Activated CD8-positive, alpha-beta memory T cell treated with anti-CD3 and anti-CD28 coated beads for 48 hours (primary cell): ENCODE measurements at regions not wholly inside any gene's neighbourhood (a gene's known extent, or its start where the extent isn't known, plus 50 kb on each side); places are given as distances from the start of the nearest gene placed in this dataset.

Experiments used
- DNase-seq, 3 experiments: peaks; one replicate each; pipeline ENCODE4 v3.0.0-alpha.2; 2020; ENCODE audit warnings: low read depth in 2 of 3, low spot score in 2 of 3

DNA sequence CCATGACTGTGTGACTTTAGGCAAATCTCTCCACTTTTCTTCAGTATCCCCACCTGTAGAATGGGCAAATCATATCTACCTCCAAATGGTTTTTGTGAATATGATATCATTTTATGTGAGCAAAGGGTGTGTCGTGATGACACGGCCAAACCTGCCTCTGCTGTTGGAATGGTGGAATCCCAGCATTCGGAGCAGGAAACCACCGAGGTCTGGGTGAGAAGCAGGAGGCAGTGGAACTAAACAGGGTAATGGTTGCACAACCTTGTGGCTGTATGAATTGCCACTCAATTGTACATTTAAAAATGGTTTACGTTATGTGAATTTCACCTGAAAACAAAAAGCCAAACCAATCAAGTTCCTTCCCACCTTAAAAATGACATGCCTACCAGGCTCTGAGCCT lies 131.4 kb upstream of the ZMIZ1 start:
- DNase-seq, result no peak

DNA sequence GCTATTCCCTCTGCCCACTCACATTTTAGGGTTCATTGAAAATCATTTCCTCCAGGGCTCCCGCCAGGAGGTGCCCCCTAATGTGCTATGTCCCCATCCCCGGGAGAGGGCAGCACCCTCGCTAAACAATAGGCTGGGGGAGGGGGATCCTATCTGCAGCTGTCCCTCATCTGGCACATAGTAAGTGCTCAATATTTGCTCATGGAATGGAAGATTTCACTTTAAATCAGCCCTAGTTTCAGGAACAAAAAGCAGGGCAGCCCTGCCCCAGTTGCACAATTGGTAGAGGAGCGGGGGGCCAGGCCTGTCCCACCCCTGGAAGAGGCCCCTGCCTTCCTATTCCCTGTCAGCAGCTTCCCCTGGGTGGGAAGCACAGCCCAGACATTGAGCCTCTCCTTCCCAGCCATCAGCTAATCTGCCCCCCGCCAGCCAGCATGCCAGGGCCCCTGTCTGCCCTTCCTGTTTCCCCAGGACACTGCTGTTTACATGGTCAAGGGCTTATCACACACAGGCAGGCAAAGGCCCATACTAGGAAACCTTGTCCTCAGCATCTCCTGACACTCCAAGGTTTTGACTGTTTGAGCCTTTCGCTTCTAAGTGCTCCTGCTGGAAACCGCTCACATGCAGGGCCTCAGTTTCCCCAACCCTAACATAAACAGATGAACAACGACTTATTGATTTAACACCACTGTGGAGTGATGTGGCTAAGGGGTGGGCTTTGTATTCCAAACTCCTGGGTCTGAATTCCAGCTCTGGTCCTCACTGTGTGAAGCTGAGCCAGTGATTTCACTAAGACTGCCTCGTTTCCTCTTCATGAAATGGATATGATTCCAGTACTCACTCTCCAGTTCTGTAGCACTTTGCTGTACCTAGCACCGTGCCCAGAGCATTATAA lies 130.7 kb upstream of the ZMIZ1 start:
- DNase-seq, result no peak

DNA sequence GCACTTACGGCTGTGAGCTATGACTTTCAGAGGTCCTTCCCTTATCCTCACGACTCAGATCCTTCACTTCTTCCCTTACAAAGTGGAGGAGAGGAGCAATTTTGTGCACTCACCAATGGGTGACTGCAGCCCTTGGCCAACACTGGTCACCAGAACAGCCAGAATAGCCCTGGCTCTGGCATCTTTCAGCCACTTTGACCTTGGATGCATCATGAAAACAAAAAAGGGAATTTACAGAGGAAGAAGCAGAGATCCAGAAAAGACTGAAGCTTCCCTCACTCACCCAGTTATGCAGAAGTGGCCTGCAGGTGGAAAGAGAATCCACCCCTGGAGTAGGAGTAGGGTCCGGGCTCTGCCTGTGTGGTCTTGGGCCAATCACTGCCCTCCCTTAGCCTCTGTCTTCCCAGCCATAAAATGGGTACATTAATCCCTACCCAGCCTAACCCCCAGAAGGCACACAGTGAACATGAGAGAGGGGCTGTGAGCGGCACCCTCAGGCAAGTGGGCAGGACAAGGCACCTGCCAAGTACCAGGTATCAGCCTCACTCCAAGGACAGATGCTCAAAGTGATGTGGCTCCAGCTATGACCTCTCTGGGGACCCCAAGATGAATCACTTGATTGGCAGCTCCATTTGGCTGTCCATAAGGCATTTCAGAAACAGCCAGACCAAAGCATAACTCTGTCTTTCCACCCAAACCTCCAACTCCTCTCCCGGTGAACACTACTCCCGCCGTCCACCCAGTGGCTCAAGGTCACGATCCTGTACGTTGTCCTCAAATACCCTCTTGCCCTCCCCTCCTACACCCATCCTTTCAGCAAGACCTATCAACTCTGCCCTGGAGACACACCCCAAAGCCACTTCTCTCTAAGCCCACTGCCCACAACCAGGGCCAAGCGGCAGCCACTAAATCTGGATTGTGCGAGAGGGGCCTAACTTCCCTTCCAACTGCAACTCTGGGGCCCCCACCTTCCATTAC lies 129.8 kb upstream of the ZMIZ1 start:
- no peak for DNase-seq

DNA sequence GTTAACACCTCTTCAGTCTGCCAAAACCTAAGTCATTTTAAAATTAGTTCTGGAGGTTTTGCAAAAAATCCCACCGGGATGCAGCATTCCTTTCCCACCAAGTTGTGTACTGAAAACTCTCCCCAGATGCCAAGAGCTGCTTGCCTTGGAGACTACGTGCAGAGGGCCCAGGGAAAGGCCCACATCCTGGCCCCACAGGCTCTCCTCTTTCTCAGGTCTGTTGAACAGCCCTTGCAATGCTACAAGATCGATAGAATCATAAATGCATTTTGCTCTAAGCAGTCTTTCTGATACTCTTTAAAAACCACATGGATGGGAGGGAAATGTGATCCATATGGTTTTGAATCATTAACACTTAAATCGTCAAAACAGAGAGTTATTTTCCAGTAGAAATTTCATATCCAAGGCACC lies 126.7 kb upstream of the ZMIZ1 start:
- no peak for DNase-seq

DNA sequence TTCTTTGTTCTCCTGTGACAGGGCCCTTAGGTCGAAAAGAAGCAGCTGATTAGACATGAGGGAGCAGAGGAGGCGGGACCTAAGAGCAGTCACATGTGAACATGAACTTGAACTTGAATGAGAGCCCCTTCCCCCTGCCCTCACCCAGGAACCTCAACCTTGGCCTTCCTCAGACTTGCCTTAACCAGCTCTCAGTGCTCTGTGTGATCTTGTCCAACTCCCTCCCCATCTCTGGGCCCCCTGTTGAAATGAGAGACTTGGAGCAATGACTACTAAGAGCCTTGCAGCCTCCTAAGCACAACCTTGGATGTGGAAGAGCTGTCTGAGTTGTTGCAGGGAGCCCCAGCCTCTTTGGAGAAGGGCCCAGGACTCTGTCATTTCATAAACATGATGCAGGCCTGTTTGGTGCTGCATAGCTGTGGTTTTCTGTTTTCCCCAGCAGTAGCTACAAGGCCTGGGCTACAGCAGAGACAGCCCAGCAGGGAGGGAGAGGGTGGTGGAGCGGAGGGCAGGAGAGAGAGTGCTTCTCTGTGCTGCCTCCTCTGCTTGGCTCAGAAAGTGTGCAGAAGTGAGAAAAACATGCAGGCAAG lies 123.9 kb upstream of the ZMIZ1 start:
- no peak for DNase-seq

DNA sequence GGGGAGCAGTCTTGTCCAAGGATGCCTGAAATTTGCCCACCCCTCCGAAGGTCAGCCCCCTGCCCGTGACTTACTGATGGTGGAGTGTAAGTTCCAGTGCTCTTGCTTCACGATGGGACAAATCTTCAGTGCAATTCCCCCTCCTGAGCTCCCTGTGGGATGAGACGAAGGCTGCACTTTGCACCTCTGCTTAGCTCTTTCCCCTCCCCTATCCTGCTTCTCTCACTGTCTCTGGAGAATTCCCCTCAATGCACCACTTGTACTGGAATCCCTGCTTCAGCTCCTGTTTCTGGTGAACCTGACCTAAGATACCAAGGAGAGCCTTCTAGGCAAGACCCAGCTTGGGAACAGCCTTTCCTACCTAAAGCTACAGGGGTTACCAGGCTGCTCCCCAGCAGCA lies 122.9 kb upstream of the ZMIZ1 start:
- DNase-seq, result no peak

DNA sequence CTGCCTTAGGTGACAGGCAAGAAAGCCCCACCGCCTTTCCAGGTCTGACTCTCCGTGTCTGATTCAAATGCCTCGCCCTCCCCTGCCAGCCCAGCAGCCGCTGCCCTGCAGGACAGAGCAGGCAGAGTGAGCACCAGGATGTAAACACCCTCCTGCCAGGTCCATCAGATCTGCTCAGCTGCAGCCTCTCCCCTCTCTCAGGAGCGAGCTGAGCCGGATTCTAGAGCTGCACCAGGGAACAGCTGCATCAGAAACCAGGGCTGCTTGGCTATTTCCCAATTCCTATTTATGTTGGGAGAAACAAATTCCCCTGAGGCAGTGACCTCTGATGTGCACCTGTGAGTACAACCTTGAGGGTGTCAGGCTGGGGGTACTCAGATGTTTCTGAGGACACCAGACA lies 121.5 kb upstream of the ZMIZ1 start:
- DNase-seq, result no peak

DNA sequence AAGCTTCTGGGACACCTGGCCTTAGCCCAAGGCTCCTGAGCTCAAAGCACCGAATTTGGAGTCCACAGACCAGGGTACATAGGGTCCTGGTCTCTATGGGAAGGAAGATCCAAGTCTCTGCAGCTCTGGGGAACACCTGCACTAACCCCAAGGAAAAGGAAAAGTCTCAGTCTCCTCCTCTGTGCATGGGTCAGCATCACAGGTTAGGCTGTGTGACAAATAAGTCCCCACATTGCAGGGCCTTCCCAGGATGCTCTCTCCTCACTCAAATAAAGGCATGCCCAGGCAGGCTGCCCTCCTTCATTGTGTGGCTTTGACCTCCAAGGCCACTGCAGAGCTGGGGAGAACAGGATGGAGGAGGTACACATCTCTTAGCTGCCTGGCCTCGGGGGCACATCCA lies 121.0 kb upstream of the ZMIZ1 start:
- DNase-seq, result no peak

DNA sequence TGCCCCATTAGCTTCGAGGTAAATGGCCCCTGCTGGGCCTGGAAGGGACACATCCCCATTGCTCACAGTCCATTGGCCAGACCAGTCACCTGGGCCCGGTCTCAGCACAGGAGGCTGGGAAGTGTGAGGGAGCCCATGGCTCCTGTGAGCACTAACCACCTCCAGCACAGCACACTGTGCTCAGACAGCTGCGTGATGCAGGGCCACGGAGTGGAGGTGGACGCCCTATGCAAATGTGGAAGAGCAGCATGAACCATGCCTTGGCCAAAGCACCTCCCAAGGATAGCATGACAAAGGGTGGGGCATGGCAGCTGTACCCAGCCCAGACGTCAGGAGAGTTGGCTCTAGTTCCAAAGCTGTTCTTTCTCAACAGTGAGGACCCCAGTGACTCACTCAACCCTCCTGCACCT lies 120.1 kb upstream of the ZMIZ1 start:
- DNase-seq, result no peak

DNA sequence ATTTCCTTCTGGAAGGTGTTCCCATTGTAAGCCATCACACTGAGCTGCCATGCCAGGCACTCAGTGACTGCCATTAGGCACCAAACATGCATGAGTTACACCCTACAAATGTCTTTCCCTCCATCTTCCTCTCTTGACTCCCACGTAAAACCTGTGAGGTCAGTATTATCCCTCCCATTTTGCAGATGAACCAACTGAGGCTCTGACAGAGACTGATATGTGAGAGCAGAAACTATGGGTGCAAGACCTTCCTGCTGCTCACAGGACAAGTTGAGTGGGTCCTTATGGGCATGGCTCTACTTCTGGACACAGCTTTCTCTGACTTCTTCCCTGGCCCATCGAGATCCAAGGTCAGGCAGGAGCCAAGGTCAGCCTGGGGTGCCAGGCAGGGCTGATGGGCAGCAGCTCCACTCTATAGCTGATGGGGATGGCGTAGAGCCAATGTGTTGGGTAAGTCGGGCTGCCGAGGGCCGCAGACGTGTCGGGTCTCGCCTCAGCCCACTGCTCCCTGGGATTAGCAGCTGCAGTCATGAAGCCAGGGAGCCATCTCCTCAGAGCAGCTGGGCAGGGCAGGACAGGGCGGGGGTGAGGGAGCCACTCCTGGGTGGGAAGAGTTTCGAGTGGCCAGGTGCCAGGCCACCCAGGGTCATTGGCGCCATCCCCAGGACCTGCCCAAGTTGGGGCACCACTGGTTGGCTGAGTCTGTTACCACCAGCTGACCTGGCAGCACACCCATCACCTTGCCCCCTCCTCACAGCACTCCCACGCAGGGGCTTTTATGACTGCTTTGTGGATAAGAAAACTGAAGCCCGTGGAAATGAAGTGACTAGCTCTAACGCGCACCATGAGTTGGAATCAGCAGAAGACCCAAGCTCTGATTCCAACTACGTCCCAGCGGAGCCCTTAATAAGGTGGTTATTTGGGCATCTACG lies 117.8 kb upstream of the ZMIZ1 start:
- DNase-seq, result no peak

DNA sequence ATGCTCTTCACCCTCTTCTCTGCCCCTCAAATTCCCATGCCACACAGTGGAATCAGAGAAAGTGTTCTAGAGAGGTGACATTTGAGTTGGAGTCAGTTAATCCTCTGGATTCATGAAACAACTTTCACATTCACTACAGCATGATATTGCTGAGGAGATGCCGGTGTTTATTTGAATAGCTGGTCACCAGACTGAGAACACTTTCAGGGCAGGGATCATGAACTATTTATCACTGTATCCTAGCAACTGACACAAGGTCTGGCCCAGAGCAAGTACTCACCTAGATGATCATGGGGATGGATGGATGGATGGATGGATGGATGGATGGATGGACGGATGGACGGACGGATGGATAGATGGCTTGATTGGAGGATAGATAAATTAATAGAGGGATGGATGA lies 116.7 kb upstream of the ZMIZ1 start:
- DNase-seq, result no peak

DNA sequence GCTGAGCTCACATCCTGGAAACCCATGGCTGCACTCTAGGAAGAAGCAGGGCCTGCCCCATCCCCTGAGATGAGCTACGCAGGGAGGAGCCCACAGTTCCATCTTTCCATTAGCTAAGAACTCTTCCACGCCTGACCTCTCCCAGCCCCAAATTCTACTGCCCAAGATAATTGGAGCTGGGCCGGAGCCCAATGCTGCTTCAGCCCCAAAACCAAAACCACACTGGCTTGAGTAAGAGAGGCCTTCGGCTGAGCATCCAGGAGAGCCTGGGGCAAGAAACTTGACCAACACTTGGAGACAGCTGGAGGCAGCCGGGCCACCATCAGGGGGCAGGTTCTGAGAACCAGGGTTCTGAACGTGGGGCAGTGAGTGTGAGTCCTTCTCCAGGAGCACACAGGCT lies 116.1 kb upstream of the ZMIZ1 start:
- no peak for DNase-seq

DNA sequence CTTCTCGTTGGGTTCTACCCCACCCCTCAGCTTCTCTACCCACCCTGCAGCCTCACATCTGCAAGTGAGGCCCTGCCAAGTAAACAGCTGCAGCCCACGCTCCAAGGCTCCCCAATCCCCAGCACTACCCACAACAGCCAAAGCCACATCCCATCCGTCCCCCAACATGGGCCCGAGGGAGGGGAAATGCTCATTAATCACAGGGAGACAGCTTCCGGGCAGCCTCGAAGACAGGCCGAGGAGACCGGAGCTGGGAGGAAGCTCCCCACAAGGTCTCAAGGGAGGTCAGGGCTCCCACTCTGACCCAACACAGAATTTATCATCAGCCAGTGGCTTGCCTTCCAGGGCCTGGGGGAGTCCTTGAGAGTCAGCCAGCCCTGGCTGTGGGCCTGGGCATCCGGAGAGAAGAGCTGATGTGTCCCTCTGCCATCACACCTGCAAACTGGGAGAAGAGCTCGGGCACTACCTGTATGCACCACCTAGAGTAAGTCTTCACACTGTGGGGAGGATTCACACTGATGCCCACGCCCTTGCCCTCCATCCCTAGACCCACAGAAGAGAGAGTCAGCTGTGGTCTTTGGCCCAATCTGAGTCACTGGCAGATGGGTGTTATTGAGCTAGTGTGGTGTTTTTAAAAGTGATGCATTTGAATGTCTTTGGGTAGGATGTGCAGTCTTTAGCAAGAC lies 115.5 kb upstream of the ZMIZ1 start:
- DNase-seq, result no peak

DNA sequence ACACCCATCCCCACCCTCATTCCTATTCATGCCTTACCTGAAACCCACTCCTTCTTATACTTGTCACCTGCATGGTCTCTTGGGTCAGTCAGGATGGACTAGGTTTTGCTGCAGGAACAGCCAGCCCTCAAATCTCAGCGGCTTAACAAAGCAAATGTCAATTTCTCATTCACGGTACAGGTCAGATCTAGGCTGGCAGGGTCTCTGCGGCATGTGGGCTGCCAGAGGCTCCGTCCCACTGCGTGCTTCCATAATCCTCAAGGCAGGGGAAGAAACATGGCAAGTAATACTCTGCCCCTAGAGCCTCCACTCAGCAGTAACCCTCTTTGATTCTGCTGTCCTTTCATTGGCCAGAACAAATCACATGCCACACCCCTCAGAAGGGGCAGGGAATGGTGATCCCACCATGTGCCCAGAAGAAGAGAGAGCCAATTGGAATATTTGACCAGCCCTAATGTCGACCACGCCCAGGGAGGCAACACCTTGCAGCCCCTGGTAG lies 114.9 kb upstream of the ZMIZ1 start:
- no peak for DNase-seq

DNA sequence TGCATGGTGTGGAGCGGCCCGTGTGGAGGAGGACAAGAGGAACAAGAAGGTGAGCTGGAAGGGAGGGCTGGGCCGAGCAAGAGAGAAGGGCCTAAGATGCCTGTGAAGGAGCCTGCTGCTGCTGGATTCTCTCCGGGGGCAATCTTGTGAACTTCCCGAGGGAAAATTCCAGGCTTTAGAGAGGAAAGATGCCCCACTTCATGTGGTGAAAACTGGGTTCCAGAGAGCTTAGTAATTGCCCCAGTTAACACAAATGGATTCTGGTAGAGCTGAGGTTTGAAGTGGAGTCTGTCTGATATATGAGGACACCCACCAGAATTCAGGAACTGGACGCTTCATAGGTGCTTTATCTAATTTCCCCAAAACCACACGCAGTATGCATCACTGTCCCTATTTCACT lies 114.1 kb upstream of the ZMIZ1 start:
- no peak for DNase-seq

DNA sequence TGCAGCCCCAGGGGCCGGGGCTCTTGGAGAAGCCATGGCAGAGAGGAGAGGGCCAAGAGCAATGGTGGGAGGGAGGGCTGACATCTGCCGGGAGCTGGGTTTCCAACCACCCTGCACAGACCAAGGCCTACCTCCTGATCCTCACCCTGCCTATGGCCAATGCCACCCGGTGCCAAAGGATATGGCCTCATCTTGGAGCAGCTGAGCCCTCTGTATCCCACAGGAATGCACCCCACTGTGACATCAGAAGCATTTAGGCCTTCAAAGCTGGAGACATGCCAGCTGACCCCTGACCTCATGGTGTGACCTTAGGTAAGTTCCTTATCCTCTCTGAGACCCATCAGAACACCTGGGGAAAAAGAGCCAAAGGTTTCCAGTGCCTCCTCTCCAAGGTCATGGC lies 113.6 kb upstream of the ZMIZ1 start:
- DNase-seq, result no peak

DNA sequence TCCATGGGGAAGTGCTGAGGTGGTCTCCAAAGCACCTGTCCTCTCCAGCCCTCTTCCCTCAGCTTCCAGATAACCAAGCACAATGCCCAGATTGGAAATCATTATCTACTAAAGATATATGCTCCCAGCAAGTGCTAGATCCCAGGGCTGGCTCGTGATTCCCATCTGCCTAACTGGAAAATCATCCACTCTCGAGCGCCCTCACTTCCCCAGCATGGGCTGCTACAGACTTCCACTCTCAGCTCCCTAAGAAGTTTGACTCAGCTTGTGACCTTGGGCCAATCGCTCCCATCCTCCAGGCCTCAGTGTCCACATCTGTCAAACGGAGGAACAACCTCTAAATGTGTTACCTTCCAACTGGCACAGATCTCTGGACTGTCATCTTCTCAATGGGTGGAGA lies 112.4 kb upstream of the ZMIZ1 start:
- DNase-seq, result no peak

DNA sequence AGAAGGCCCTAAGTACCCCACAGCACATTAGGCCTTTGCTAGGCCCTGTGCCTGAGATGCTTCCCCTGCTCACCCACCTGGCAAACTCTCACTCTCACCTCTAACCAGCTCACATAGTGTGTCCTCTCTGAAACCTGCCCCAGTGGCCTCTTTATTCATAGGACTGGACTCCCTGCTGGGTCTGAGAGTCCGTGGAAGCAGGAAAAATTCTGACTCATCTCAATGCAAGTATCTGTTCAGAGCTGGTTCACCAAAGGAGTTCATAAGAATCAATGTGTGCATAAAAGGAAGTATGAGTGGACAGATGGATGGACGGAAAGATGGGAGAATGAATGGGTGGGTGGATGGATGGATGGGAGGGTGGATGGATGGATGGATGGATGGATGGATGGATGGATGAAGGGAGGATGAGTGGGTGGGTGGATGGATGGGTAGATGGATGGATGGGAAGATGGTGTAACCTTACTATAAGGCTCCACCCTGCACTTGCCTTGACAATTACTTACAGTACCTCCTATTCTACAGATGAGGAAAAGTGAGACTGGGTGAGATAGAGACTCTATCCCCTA lies 111.2 kb upstream of the ZMIZ1 start:
- DNase-seq, result no peak

DNA sequence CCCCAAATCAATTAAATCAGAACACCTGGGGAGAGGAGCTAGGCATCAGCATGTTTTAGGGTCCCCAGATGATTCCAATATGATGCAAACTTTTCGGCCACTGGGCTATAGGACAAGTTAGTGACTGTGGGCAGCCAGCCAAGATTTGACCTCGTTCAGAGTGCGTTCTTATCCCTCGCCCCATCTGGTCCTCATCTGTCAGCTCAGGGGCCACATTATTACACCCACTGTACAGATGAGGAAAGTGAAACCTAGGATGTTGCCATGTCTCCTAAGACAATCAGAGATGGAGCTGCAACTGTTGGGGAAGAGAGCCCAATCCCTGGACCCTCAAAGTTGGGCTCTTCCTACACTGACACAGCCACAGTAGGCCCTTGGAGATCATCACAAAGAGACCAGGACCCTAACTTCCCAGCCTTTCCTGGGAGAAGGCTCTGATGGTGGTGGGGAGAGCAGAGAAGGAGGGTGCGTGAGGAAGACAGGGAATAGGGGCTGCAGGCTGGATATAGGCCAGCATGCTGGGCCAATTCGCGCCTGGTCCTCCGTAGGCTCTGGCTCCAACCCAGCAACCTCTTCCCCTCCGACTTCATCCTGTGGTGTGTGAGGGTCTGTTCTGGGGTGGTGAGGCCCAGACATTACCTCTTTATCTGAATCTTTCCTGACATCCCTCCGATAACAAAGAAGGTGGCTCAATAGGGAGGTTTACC lies 109.4 kb upstream of the ZMIZ1 start:
- no peak for DNase-seq
